Tibial nerve (tissue), 3 donors: ENCODE measurements at regions not wholly inside any gene's neighbourhood (a gene's known extent, or its start where the extent isn't known, plus 50 kb on each side); places are given as distances from the start of the nearest gene placed in this dataset.

Source experiments
- POLR2A ChIP-seq, 2 donors: fragments of 450-650 bp; IDR thresholded peaks; one replicate each; pipeline ENCODE4 v1.6.1; 2017; ENCODE audit warnings: antibody characterized with exemption in 2 of 2, mild to moderate bottlenecking in 2 of 2, moderate library complexity in 2 of 2
- TF ChIP-seq, protein P1 (sequence below), 5 experiments: fragments of 200-600 bp in 3 of 5; fragments of 450-650 bp in 2 of 5; sonication (generic) in 3 of 5; IDR thresholded peaks; one replicate each; pipeline ENCODE4 v1.5.1; 2016 to 2019; ENCODE audit warnings: antibody characterized with exemption in 5 of 5, mild to moderate bottlenecking in 3 of 5, moderate library complexity in 2 of 5

DNA sequence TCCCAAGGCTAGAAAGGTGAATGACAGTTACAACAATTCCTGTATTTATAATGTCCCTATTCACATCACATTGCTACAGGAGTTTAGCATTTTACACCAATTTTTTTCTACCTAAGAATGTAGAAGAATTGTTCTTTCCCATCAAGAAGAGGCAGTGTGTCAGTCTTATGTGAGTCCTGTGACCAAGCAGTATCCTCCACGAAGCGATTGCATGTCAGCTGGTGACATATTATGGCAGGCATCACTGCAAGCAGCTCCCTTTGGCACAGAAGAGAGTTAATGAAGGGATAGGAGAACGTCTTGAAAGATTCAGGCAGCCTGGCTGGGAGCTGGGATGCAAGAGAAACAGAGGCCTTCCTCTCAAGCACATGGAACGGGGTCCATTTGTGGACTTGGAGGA is 199.8 kb downstream of the SMC2 start:
- TF ChIP-seq POLR2A (IDR thresholded peaks at IDR 0.05), result no peak
- TF ChIP-seq, protein P1, sequence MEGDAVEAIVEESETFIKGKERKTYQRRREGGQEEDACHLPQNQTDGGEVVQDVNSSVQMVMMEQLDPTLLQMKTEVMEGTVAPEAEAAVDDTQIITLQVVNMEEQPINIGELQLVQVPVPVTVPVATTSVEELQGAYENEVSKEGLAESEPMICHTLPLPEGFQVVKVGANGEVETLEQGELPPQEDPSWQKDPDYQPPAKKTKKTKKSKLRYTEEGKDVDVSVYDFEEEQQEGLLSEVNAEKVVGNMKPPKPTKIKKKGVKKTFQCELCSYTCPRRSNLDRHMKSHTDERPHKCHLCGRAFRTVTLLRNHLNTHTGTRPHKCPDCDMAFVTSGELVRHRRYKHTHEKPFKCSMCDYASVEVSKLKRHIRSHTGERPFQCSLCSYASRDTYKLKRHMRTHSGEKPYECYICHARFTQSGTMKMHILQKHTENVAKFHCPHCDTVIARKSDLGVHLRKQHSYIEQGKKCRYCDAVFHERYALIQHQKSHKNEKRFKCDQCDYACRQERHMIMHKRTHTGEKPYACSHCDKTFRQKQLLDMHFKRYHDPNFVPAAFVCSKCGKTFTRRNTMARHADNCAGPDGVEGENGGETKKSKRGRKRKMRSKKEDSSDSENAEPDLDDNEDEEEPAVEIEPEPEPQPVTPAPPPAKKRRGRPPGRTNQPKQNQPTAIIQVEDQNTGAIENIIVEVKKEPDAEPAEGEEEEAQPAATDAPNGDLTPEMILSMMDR (IDR thresholded peaks at IDR 0.05), result no peak
